PFSK-1 (cell line): ENCODE measurements at regions not wholly inside any gene's neighbourhood (a gene's known extent, or its start where the extent isn't known, plus 50 kb on each side); places are given as distances from the start of the nearest gene placed in this dataset.

Experiments used
- FOXP2 ChIP-seq: optimal IDR thresholded peaks from 2 replicates; pipeline ENCODE3; 2011; ENCODE audit warnings: borderline replicate concordance, control low read depth, inconsistent platforms; ENCODE audit not compliant: insufficient read depth; ENCODE audit errors: extremely low read length, extremely low read depth
- POLR2AphosphoS5 ChIP-seq: IDR thresholded peaks from 2 replicates; pipeline ENCODE4 v1.6.1; 2012; ENCODE audit warnings: low read depth, mild to moderate bottlenecking, control low read depth, low read length, moderate library complexity
- REST ChIP-seq, 2 experiments: IDR thresholded peaks; 2 replicates each; pipeline versions ENCODE4 v1.6.1 to v1.8.0; 2011 to 2012; ENCODE audit warnings: low read depth in 2 of 2, low read length in 2 of 2, control low read depth in 1 of 2, inconsistent platforms in 1 of 2, mild to moderate bottlenecking in 1 of 2, moderate library complexity in 1 of 2; ENCODE audit not compliant: insufficient read depth in 1 of 2
- SIN3A ChIP-seq: IDR thresholded peaks from 2 replicates; pipeline ENCODE4 v1.6.1; 2012; ENCODE audit warnings: mild to moderate bottlenecking, low read length, moderate library complexity, borderline replicate concordance; ENCODE audit not compliant: insufficient read depth
- TAF1 ChIP-seq: IDR thresholded peaks from 2 replicates; pipeline ENCODE4 v1.6.1; 2012; ENCODE audit warnings: low read length, control low read depth, borderline replicate concordance; ENCODE audit not compliant: insufficient read depth

DNA sequence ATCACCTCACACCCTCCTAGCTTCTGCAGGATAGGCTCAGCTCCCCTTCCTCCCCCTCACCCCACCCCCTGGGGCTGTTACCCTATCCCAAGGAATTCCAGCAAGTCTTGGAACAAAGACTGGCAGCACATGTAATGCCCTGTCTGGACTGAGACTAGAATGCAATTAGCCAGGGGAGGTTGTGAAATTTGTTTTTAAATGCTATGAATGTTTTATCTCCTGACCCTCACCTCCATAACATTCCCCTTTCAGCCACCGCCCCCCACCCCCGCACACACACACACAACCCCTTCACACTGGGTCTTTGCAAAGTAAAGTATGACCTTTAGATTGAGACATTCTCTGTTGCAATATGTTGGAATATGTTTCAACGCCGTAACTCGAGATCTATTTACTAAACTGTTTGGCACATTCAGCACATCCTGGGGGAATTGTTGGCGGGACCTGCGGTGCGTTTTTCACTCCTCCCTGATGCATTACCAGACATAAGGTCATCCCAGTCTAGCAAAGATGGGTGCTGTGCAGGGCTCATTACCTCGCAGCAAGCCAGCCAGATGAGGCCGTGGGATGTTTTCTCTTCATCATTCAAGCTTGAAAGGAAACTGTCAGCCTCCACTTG lies 290.7 kb upstream of the SLC14A2 start:
- no peak for TF ChIP-seq TAF1
- TF ChIP-seq FOXP2: no peak
- no peak for TF ChIP-seq SIN3A

GRCh38 chr18:45325778-45326177 lies 289.5 kb upstream of the SLC14A2 start:
- TF ChIP-seq SIN3A: no peak
- TF ChIP-seq FOXP2: no peak
- TF ChIP-seq POLR2AphosphoS5: no peak
- TF ChIP-seq TAF1: no peak
- TF ChIP-seq REST (IDR thresholded peaks at IDR 0.05; ENCODE audit: insufficient read depth in 1 of 2, low read depth in 2 of 2, low read length in 2 of 2): no peak

- TF ChIP-seq SIN3A (no peak), REST (IDR thresholded peaks at IDR 0.05; ENCODE audit: insufficient read depth in 1 of 2, low read depth in 2 of 2, low read length in 2 of 2) (no peak), POLR2AphosphoS5 (no peak), TAF1 (no peak), FOXP2 (no peak)
Observed at GRCh38 chr18:45326505-45326904, 288.8 kb upstream of the SLC14A2 start.

GRCh38 chr18:45328296-45328695 lies 287.0 kb upstream of the SLC14A2 start:
- TF ChIP-seq FOXP2 (no peak), TAF1 (no peak), POLR2AphosphoS5 (no peak), SIN3A (no peak)

DNA sequence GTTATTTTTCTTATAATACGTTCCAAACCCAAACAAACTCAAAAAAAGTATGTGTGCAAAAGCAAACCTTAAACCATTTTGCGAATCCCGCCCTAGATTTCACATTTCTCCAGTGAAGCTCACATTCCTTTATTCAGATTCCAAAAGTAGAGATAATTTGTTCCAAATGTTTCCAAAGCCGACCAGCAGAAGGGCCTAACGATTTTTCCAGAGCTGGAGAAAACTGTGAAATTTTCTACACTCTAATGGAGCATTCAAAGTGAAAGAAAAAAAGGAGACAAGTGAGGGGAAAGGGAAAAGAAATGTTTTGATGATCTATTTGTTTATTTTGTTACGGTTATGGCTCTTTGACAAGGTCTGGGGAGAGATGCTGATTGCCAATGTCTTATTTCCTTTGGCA lies 286.5 kb upstream of the SLC14A2 start:
- no peak for TF ChIP-seq POLR2AphosphoS5
- no peak for TF ChIP-seq TAF1
- TF ChIP-seq REST (IDR thresholded peaks at IDR 0.05; ENCODE audit: insufficient read depth in 1 of 2, low read depth in 2 of 2, low read length in 2 of 2): no peak
- no peak for TF ChIP-seq SIN3A
- TF ChIP-seq FOXP2: no peak

DNA sequence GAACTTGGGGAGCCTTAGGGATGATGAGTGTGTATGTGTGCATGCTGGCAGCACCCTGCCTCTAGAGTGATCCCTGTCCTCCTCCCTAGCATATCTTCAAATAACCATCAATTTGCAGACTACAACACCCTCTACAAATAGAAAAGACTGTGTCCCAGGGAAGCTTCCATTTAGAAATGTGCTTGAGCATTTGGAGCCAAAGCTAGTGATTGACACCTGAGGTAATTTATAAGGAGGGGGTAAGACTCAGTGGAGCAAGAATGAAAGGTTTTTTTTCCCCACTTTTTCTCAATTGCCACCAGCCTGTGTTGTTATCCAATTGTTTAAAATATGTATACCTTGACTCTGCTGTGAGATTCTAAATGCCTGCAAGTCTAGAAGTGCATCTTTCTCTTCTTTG lies 286.0 kb upstream of the SLC14A2 start:
- no peak for TF ChIP-seq SIN3A
- TF ChIP-seq FOXP2: no peak
- no peak for TF ChIP-seq TAF1
